ENCODE measurements at regions not wholly inside any gene's neighbourhood (a gene's known extent, or its start where the extent isn't known, plus 50 kb on each side); places are given as distances from the start of the nearest gene placed in this dataset.
"Not testable (repeated sequence)": the region's sequence is repeated elsewhere in the genome, so short reads cannot be mapped to it uniquely, and the experiment has no call there.

- H3K27me3 ChIP-seq (ENCODE audit: control insufficient read depth, insufficient read depth, low read length): no peaks in the 10 kb centered on the region
- no peaks in the 10 kb centered on the region for H3K4me1 ChIP-seq (ENCODE audit: control insufficient read depth, insufficient read depth, low read length)
- H3K4me3 ChIP-seq (ENCODE audit: low read length): no peak overlapping the region
- H3K9ac ChIP-seq (ENCODE audit: low read depth, low read length): no peak overlapping the region
- no peaks in the 10 kb centered on the region for H3K9me3 ChIP-seq (replicated peaks; ENCODE audit: low read length)
- H3K36me3 ChIP-seq (ENCODE audit: insufficient read depth, low read length): no peaks in the 10 kb centered on the region
- no peak overlapping the region for H3K4me2 ChIP-seq (ENCODE audit: low read length)
Measured at GRCh38 chr2:208698114-208698513, 291.5 kb downstream of the PTH2R start.

DNA sequence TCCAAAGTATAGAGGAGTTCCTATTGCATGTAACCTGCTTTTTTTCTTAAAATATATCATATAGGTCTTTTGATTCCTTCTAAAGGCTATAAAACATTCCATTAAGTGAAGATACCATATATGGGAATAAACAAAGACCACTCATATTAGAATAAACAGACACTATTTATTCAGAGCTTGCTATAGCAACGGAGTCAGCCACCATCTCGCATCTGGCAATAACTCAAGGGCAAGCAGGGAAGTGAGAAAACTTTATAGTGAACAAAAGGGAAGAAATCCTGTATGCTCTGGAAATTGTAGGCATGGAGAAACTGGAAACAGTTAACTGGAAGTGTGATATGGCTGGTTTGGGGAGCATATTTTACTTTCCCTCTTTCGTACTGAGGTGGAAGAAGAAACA is 301.9 kb downstream of the PTH2R start:
- Histone ChIP-seq H3K4me2 (ENCODE audit: low read length) (no peak overlapping the region), H3K9me3 (replicated peaks; ENCODE audit: low read length) (peaks cover 3% of the 10 kb centered on the region), H3K36me3 (ENCODE audit: insufficient read depth, low read length) (no peaks in the 10 kb centered on the region), H3K4me3 (ENCODE audit: low read length) (no peak overlapping the region), H3K9ac (ENCODE audit: low read depth, low read length) (no peak overlapping the region), H3K4me1 (ENCODE audit: control insufficient read depth, insufficient read depth, low read length) (no peaks in the 10 kb centered on the region), H3K27me3 (ENCODE audit: control insufficient read depth, insufficient read depth, low read length) (no peaks in the 10 kb centered on the region)

- H3K4me1 ChIP-seq (ENCODE audit: control insufficient read depth, insufficient read depth, low read length): no peaks in the 10 kb centered on the region
- no peak overlapping the region for H3K4me3 ChIP-seq (ENCODE audit: low read length)
- H3K9me3 ChIP-seq (replicated peaks; ENCODE audit: low read length): no peaks in the 10 kb centered on the region
- H3K9ac ChIP-seq (ENCODE audit: low read depth, low read length): no peak overlapping the region
- no peak overlapping the region for H3K4me2 ChIP-seq (ENCODE audit: low read length)
- H3K36me3 ChIP-seq (ENCODE audit: insufficient read depth, low read length): no peaks in the 10 kb centered on the region
- no peaks in the 10 kb centered on the region for H3K27me3 ChIP-seq (ENCODE audit: control insufficient read depth, insufficient read depth, low read length)
Measured at GRCh38 chr2:208711598-208711997, 305.0 kb downstream of the PTH2R start.

DNA sequence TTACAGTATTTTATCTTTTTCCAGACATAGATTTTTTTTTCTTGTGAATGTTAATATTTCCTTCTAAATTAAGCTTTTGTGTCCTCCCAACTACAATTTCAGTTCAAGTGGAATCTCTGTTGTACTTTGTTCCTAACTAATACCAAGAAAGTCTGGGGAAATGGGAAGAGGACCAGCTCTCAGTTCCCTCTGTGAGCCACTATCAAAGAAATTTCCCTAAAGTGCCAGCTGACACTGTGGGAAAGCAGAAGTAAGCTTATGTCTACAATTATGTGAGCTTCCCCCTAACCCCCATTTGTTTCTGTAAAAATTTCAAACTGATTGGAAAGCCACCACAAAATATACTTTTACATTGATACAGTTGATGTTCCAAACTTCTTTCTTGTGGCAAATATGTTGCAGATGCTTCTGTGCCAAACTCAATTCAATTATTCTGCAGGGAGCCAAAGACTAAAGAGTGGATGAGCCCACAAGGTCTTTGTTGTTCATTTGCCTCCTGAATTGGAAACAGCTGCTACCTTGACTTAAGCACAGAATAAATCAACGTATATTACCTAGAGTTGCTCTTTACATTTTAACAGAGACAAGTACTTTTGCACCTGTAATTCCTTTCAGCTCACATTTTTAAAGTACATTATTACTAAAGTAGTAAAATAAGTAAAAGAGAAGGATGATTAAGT is 306.6 kb downstream of the PTH2R start:
- Histone ChIP-seq H3K9ac (ENCODE audit: low read depth, low read length) (no peak overlapping the region), H3K4me2 (ENCODE audit: low read length) (no peak overlapping the region), H3K4me3 (ENCODE audit: low read length) (no peak overlapping the region), H3K27me3 (ENCODE audit: control insufficient read depth, insufficient read depth, low read length) (no peaks in the 10 kb centered on the region), H3K4me1 (ENCODE audit: control insufficient read depth, insufficient read depth, low read length) (no peaks in the 10 kb centered on the region), H3K9me3 (replicated peaks; ENCODE audit: low read length) (no peaks in the 10 kb centered on the region), H3K36me3 (ENCODE audit: insufficient read depth, low read length) (no peaks in the 10 kb centered on the region)

DNA sequence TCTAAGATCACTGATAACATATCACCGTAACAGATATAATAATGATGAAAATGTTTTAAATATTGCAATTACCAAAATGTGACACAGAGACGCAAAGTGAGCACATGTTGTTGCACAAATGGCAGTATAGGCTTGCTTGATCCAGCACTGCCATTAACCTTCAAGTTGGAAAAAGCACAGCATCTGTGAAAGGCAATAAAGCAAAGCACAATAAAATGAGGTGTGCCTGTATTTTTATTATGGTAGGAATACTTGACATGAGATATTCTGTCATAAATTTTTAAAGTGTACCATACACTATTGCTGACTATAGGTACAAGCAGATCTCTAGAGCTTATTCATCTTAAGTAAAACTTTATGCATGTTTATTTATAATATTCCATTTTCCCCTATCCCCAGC is 312.2 kb downstream of the PTH2R start:
- H3K4me1 ChIP-seq (ENCODE audit: control insufficient read depth, insufficient read depth, low read length): no peaks in the 10 kb centered on the region
- H3K9ac ChIP-seq (ENCODE audit: low read depth, low read length): no peak overlapping the region
- H3K36me3 ChIP-seq (ENCODE audit: insufficient read depth, low read length): no peaks in the 10 kb centered on the region
- H3K4me3 ChIP-seq (ENCODE audit: low read length): no peak overlapping the region
- H3K9me3 ChIP-seq (replicated peaks; ENCODE audit: low read length): peaks cover 4% of the 10 kb centered on the region
- H3K27me3 ChIP-seq (ENCODE audit: control insufficient read depth, insufficient read depth, low read length): no peaks in the 10 kb centered on the region
- no peak overlapping the region for H3K4me2 ChIP-seq (ENCODE audit: low read length)

GRCh38 chr2:208722731-208723130 is 316.1 kb downstream of the PTH2R start:
- H3K4me2 ChIP-seq (ENCODE audit: low read length): no peak overlapping the region

GRCh38 chr2:208725280-208725679 is 318.7 kb downstream of the PTH2R start:
- Histone ChIP-seq H3K27me3 (ENCODE audit: control insufficient read depth, insufficient read depth, low read length) (no peaks in the 10 kb centered on the region), H3K9me3 (replicated peaks; ENCODE audit: low read length) (peaks cover 4% of the 10 kb centered on the region), H3K4me2 (ENCODE audit: low read length) (no peak overlapping the region), H3K4me3 (ENCODE audit: low read length) (no peak overlapping the region), H3K4me1 (ENCODE audit: control insufficient read depth, insufficient read depth, low read length) (no peaks in the 10 kb centered on the region), H3K36me3 (ENCODE audit: insufficient read depth, low read length) (no peaks in the 10 kb centered on the region), H3K9ac (ENCODE audit: low read depth, low read length) (no peak overlapping the region)

More at GRCh38 chr2:208722731-208723130, 316.1 kb downstream of the PTH2R start:
- Histone ChIP-seq H3K9me3 (replicated peaks; ENCODE audit: low read length) (peaks cover 4% of the 10 kb centered on the region), H3K36me3 (ENCODE audit: insufficient read depth, low read length) (no peaks in the 10 kb centered on the region), H3K9ac (ENCODE audit: low read depth, low read length) (no peak overlapping the region), H3K27me3 (ENCODE audit: control insufficient read depth, insufficient read depth, low read length) (no peaks in the 10 kb centered on the region), H3K4me1 (ENCODE audit: control insufficient read depth, insufficient read depth, low read length) (no peaks in the 10 kb centered on the region), H3K4me3 (ENCODE audit: low read length) (no peak overlapping the region)

- no peaks in the 10 kb centered on the region for H3K27me3 ChIP-seq (ENCODE audit: control insufficient read depth, insufficient read depth, low read length)
- no peaks in the 10 kb centered on the region for H3K4me1 ChIP-seq (ENCODE audit: control insufficient read depth, insufficient read depth, low read length)
- H3K9ac ChIP-seq (ENCODE audit: low read depth, low read length): no peak overlapping the region
- H3K9me3 ChIP-seq (replicated peaks; ENCODE audit: low read length): peaks cover 4% of the 10 kb centered on the region
- H3K4me2 ChIP-seq (ENCODE audit: low read length): no peak overlapping the region
- no peaks in the 10 kb centered on the region for H3K36me3 ChIP-seq (ENCODE audit: insufficient read depth, low read length)
- no peak overlapping the region for H3K4me3 ChIP-seq (ENCODE audit: low read length)
Measured at GRCh38 chr2:208726242-208726641, 319.6 kb downstream of the PTH2R start.

GRCh38 chr2:208751663-208752415 is 345.2 kb downstream of the PTH2R start:
- not testable (repeated sequence) for H3K4me2 ChIP-seq (ENCODE audit: low read length); H3K4me3 ChIP-seq (ENCODE audit: low read length); H3K4me1 ChIP-seq (ENCODE audit: control insufficient read depth, insufficient read depth, low read length); H3K27me3 ChIP-seq (ENCODE audit: control insufficient read depth, insufficient read depth, low read length); H3K9ac ChIP-seq (ENCODE audit: low read depth, low read length); H3K36me3 ChIP-seq (ENCODE audit: insufficient read depth, low read length); H3K9me3 ChIP-seq (replicated peaks; ENCODE audit: low read length)

DNA sequence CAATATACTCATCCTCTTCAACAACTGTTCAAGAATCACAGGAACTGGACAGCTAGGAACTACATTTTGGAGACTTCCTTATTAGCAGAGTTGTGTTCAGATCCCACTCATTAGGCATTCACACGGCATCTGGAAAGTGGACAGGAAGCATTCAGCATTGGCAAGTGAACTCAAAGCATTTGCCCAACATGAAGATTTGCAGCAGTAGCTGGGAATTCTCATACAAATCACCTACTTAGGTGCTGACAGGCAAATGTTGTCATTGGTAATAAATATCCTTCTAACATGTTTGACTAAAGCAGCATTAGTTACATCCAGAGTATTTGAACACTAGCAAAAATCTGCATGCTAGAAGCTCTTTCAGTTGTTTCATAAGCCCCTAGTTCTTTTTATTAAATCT is 350.8 kb downstream of the PTH2R start:
- Histone ChIP-seq H3K36me3 (ENCODE audit: insufficient read depth, low read length) (no peaks in the 10 kb centered on the region), H3K4me2 (ENCODE audit: low read length) (no peak overlapping the region), H3K4me3 (ENCODE audit: low read length) (no peak overlapping the region), H3K4me1 (ENCODE audit: control insufficient read depth, insufficient read depth, low read length) (no peaks in the 10 kb centered on the region), H3K27me3 (ENCODE audit: control insufficient read depth, insufficient read depth, low read length) (no peaks in the 10 kb centered on the region), H3K9me3 (replicated peaks; ENCODE audit: low read length) (no peaks in the 10 kb centered on the region), H3K9ac (ENCODE audit: low read depth, low read length) (no peak overlapping the region)

DNA sequence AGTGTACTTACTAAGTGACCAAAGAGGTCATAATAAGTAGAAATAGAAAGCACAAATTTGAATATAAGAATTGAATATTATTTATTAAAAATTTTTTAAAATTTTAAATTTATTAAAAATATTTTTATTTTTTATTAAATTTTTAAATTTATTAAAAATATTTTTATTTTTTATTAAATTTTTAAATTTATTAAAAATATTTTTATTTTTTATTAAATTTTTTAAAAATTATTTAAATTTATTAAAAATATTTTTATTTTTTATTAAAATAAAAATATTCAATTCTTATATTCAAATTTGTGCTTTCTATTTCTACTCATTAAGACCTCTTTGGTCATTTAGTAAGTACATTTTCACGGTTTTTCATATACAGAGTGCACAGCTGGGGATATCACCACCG is 366.5 kb downstream of the PTH2R start:
- not testable (repeated sequence) for H3K4me2 ChIP-seq (ENCODE audit: low read length); H3K4me1 ChIP-seq (ENCODE audit: control insufficient read depth, insufficient read depth, low read length); H3K27me3 ChIP-seq (ENCODE audit: control insufficient read depth, insufficient read depth, low read length); H3K4me3 ChIP-seq (ENCODE audit: low read length); H3K9me3 ChIP-seq (replicated peaks; ENCODE audit: low read length); H3K36me3 ChIP-seq (ENCODE audit: insufficient read depth, low read length); H3K9ac ChIP-seq (ENCODE audit: low read depth, low read length)

DNA sequence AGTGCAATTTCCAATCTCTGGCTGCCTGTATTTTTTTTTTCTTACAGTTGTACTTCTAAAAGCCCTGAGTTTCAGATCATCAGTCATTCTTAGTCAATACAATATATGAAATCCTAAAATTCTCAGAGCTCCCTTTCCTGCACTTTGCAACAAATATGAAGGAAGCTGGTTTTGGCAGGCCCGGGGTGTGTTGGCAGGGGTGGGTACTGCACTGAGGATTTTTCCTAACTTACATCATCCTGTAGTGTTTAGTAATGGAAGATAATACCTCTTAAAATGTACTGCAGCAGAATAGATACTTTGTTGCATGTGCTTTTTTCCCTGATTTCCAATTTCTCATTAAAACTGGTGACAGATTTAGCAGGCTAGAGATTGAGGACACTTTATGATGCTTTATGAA is 374.6 kb downstream of the PTH2R start:
- Histone ChIP-seq H3K9me3 (replicated peaks; ENCODE audit: low read length) (no peaks in the 10 kb centered on the region), H3K4me2 (ENCODE audit: low read length) (no peak overlapping the region), H3K9ac (ENCODE audit: low read depth, low read length) (no peak overlapping the region), H3K4me3 (ENCODE audit: low read length) (no peak overlapping the region), H3K4me1 (ENCODE audit: control insufficient read depth, insufficient read depth, low read length) (no peaks in the 10 kb centered on the region), H3K36me3 (ENCODE audit: insufficient read depth, low read length) (no peaks in the 10 kb centered on the region), H3K27me3 (ENCODE audit: control insufficient read depth, insufficient read depth, low read length) (no peaks in the 10 kb centered on the region)

All from skeletal muscle satellite cell (primary cell).